ENCODE measurements at regions not wholly inside any gene's neighbourhood (a gene's known extent, or its start where the extent isn't known, plus 50 kb on each side); places are given as distances from the start of the nearest gene placed in this dataset.

DNA sequence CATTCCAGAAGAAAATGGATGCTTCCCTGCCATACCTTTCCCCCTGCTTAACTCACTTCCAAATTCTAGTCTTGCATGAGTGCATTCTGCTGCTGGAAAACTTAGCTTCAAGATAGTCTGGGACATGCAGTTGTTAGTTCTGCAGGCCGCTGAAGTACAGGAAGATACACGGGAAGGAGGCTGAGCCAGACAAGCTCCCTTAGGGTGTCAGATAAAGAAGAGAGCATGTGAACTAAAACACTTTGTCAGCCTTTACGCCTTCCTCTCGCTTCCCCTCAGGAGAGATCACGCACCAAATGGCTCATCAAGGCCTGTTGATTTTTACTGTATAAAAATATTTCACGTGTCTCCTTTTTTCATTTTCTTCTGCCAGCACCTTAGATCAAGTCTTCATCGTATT lies 420.7 kb downstream of the INSC start:
- no peak for DNase-seq (ENCODE audit: low read depth in 2 of 2)

DNA sequence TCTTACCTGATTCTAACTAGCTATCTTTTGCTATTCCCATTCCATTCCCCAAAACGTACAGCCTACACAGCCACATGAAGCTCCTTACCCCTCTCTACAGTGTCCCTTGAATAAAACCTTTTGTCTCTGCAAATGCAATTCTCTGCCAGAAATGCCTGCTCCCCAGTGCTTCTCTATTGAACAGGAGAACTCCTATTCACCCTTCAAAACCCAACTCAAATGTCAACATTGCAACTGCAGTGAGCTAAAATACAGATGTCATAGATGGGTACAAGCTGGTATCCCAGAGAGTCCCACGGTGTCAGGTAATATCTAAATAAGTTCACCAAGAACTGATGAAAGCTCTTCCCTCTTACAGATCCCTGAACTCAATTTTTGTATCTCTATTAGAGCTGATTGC lies 421.7 kb downstream of the INSC start:
- DNase-seq (ENCODE audit: low read depth in 2 of 2), result no peak

DNA sequence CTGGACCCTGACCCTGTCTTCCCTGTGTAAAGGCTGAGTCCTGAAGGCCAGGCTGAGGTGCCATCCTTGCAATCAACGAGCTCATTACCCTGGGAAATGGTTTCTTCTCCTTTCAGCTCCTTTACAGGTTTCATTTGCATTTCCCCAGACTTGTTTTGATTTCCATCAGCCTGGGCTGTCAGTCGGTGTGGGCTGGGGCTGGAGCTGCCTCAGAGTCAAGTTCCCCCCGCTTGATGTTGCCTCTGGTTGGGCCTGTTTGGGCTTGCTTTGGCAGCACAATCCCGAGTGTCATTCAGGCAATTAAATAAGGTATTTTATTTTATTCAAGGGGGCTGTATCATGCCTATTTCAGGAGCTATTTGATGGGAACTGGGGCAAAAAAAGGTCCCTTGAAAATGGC lies 424.9 kb downstream of the INSC start:
- no peak for DNase-seq (ENCODE audit: low read depth in 2 of 2)

DNA sequence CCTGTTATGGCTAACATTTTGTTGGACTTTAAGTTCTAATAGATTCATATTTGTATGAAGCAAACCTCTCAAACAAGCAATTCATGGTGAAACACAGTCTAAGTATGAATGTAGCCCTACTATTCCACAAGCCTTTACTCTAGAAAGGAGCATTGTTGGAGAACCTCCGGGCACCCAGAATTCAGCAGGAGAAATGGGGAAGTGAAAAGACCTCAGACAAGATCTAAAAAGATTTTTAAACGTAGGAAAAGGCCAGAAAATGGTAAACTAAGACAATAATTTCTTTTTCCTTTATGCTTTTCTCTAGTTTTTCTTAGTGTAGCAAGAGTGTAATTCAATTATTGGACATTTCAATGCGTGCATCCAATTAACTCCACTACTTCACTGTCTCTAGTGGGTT lies 426.4 kb downstream of the INSC start:
- no peak for DNase-seq (ENCODE audit: low read depth in 2 of 2)

DNA sequence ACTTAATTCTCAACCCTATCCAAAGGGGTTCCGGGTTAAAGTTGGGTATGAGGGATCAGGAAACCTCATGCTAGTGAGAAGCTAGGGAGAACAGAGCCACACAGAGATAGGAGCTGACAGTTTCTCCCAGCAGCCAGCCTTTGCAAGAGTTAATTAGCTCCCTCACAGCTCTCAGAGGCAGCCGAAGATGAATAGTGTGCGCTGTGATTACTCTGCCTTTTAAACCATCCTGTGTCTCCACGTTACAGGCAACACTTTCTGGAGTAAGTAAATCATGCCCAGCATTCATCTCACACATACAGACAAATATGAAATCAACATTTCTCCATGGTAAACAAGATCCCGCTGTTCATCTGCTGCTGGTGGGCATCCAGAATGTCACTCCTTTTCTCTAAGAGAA lies 429.6 kb downstream of the INSC start:
- DNase-seq (ENCODE audit: low read depth in 2 of 2), result no peak

DNA sequence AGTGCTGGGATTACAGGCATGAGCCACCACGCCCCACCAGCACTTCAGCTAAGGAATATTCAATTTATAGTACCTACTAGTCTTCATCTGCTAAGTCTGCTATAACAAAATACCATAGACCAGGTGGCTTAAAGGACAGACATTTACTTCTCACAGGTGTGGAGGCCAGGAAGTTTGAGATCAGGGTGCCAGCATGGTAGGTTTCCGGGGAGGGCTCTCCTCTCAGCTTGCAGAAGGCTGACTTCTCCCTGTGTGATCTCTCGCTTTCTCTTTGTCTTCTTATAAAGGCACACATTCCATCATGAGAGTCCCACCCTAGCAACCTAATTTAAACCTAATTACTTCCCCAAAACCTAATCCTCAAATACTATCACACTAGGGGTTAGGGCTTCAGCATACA lies 433.0 kb downstream of the INSC start:
- DNase-seq (ENCODE audit: low read depth in 2 of 2), result no peak

- DNase-seq (ENCODE audit: low read depth in 2 of 2), result no peak
Measured at GRCh38 chr11:15551901-15552851, 437.5 kb downstream of the INSC start.

GRCh38 chr11:15555161-15555560 lies 440.4 kb downstream of the INSC start:
- DNase-seq (ENCODE audit: low read depth in 2 of 2), result no peak

DNA sequence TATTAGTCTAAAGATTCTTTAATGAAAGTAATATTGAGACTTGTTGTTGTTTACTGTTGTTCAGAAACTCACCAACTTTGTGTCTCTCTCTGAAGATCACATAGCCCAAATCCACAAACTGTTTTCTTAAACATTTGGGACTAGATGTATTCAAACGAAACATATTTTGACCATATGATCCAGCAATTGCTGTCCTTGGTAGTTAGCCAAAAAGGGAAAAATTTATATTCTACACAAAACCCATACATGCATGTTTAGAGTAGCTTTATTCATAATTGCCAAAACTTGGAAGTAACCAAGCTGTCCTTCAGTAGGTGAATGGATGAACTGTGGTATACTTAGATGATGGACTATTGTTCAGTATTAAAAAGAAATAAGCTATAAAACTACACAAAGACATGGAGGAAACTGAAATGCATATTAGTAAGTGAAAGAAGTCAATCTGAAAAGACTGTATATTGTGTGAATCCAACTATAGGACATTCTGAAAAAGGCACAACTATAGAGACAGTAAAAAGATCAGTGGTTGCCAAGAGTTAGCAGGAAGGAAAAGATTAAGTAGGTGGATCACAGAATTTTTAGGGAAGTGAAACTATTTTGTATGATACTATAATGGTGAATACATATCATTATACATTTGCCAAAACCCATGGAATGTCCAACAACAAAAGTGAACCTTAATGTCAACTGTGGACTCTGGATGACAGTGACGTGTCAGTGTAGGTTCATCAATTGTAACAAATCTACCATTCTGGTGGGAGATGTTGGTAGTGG lies 442.9 kb downstream of the INSC start:
- DNase-seq (ENCODE audit: low read depth in 2 of 2), result no peak

DNA sequence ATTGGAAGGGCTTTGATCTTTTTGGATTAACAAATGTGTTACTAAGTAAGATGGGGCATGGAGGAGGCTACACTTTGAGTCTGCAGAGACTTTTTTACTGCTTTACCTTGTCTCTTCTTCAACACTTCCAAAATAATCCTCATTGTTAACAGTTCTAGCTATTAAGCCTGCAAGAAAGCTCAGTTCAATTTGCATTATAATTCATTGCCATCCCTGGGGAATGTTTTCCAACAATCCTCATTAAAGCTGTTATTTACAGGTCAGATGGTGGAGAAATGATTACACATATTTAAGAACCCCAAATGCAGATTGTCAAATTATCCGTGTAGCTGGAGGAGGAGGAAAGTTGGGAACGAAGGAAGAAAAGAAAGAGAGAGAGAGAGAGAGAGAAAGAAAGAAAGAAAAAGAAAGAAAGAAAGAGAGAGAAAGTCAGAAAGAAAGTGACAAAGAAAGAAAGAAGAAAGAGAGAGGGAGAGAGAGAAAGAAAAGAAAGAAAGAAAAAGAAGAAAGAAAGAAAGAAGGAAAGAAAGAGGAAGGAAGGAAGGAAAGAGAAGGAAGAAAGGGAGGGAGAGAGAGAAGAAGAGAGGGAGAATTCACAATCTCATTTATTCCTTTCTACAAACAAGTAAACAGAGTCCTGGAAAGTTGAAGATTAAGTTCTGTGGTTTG lies 443.9 kb downstream of the INSC start:
- DNase-seq (ENCODE audit: low read depth in 2 of 2), result no peak

GRCh38 chr11:15560689-15561467 lies 446.2 kb downstream of the INSC start:
- DNase-seq (ENCODE audit: low read depth in 2 of 2), result no peak

- no peak for DNase-seq (ENCODE audit: low read depth in 2 of 2)
Measured at GRCh38 chr11:15562230-15562629, 447.5 kb downstream of the INSC start.

- no peak for DNase-seq (ENCODE audit: low read depth in 2 of 2)
Measured at GRCh38 chr11:15563054-15563453, 448.3 kb downstream of the INSC start.

DNA sequence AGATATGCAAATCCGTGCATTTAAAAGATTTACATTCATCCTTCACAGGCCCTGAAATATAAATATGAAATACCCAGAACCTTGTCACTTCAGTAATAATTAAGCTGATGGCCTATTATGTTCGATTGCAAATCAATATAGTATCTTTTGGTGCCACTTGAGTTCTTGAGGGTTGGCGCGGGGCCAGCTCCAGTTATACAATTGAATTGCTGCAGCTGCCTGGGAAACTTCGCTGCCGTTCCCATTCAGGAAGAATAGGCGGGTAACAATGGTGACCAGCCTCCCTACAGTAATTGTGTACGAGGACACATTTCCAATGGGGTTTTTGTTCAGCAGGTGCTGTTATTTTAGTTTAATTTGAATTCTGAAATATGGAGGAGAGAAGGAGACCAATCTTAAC lies 451.2 kb downstream of the INSC start:
- DNase-seq (ENCODE audit: low read depth in 2 of 2), result no peak

DNA sequence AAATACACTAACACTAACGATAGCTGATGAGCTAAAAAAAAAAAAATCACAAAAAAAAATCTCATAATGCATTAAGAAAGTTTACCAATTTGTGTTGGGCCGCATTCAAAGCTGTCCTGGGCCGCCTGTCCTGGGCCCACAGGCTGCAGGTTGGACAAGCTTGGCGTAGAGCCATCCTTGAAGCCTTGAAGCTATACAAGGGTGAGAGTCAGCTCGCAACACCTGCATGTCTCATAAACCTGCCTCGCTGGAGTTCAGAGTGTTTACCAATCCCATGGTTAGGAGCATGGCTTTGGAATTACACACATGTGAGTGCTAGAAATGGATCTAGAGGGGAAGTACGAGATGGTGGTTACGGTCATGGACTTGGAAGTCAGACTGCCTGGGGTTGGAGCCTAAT lies 453.7 kb downstream of the INSC start:
- no peak for DNase-seq (ENCODE audit: low read depth in 2 of 2)

- DNase-seq (ENCODE audit: low read depth in 2 of 2), result no peak
Measured at GRCh38 chr11:15569305-15570025, 454.7 kb downstream of the INSC start.

- no peak for DNase-seq (ENCODE audit: low read depth in 2 of 2)
Measured at GRCh38 chr11:15575409-15575808, 460.7 kb downstream of the INSC start.

- DNase-seq (ENCODE audit: low read depth in 2 of 2), result no peak
Measured at GRCh38 chr11:15576769-15577168, 462.0 kb downstream of the INSC start.

DNA sequence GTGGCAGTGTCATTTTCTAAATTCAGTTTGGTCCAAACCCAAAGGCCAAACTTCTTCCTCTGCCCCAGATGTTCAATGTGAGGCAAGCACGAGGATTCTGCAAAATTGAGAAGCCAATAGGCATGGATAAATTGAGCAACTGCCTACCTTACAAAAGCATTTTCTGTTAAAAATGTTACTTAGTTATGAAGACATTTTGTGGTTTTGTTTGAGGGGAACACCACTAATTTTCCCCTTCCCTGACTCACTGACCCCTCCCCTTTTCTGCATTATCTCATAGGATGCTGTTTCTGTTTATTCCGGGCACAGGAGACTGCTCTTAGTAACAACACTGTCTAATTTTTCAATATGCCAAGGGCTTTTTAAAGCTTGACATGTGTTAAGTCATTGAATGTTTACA lies 462.8 kb downstream of the INSC start:
- no peak for DNase-seq (ENCODE audit: low read depth in 2 of 2)

DNA sequence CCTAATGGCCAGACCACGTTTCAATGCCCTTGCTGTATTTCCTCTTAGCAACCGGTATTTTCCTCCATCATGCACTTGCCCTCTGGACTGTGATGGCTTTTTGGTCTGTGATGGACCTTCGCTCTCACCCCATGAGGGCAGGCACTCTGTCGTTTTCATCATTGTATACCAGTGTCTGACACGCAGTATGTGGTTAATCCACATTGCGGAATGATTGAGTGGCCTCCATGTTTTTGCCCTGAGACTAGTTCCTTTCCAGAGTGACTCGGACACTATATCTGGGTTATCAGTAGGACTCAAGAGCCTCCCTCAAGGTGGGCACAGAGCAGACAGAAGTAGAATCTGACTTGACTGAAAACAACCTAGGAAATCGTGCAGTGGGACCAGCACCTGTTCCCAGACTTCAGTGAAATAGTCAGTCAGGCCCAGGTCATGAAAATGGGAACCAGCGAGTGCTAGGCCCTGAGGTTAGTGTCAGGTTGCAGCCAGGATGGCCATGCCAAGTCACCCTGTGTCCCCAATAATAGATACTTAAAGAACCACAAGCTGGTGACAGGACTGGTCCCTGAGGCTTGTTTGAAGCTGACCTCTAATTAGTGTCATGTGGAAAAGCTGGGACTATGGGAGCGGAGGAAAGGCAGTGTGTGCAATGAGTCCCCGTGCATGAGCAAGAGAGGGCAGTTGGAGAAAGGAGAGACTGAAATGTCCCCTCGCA lies 464.7 kb downstream of the INSC start:
- DNase-seq (ENCODE audit: low read depth in 2 of 2), result no peak
